ENCODE measurements at regions not wholly inside any gene's neighbourhood (a gene's known extent, or its start where the extent isn't known, plus 50 kb on each side); places are given as distances from the start of the nearest gene placed in this dataset.

DNA sequence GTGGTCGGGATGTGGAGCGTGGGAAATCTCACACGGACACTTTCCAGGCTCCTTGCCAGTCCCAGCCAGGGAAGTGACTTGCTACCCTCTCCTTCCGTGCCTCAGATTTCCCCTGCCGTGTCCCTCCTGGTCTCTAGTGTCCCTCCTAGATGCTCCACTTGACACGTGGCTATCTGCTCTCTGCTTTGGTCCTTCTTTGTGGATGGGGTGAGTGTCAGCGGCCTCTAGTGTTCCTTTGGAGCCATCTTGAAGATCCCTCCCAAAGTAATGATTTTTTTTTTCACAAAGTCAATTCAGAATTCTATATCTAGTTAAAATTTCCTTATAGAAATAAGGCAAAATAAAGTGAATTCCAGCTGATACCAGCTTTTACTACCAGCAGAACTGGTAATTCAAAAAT is 117.7 kb downstream of the MRPL36 start:
- no peak for TF ChIP-seq POLR2AphosphoS5 (IDR thresholded peaks at IDR 0.05; ENCODE audit: low read depth, low read length)
- TF ChIP-seq, protein P1, sequence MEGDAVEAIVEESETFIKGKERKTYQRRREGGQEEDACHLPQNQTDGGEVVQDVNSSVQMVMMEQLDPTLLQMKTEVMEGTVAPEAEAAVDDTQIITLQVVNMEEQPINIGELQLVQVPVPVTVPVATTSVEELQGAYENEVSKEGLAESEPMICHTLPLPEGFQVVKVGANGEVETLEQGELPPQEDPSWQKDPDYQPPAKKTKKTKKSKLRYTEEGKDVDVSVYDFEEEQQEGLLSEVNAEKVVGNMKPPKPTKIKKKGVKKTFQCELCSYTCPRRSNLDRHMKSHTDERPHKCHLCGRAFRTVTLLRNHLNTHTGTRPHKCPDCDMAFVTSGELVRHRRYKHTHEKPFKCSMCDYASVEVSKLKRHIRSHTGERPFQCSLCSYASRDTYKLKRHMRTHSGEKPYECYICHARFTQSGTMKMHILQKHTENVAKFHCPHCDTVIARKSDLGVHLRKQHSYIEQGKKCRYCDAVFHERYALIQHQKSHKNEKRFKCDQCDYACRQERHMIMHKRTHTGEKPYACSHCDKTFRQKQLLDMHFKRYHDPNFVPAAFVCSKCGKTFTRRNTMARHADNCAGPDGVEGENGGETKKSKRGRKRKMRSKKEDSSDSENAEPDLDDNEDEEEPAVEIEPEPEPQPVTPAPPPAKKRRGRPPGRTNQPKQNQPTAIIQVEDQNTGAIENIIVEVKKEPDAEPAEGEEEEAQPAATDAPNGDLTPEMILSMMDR (IDR thresholded peaks at IDR 0.05), result no peak
- TF ChIP-seq REST (IDR thresholded peaks at IDR 0.05; ENCODE audit: insufficient read depth in 1 of 2, low read depth in 2 of 2, low read length in 1 of 2), result no peak

Data from Panc1 (cell line).